Epithelial cell of proximal tubule (primary cell): ENCODE measurements at regions not wholly inside any gene's neighbourhood (a gene's known extent, or its start where the extent isn't known, plus 50 kb on each side); places are given as distances from the start of the nearest gene placed in this dataset.
"Not testable (repeated sequence)": the region's sequence is repeated elsewhere in the genome, so short reads cannot be mapped to it uniquely, and the experiment has no call there.

ENCODE experiments used
- DNase-seq: peaks from one replicate; pipeline ENCODE4 v3.0.0-alpha.2; 2011; ENCODE audit warnings: low read depth
- H3K4me3 ChIP-seq: 2 replicates; pipeline ENCODE4 v1.5.1; 2011; ENCODE audit warnings: low read depth, mild to moderate bottlenecking, low read length
- TF ChIP-seq, protein P1 (sequence below): conservative IDR thresholded peaks from 2 replicates; pipeline ENCODE4 v1.5.1; 2012; ENCODE audit warnings: low read depth, mild to moderate bottlenecking, low read length

DNA sequence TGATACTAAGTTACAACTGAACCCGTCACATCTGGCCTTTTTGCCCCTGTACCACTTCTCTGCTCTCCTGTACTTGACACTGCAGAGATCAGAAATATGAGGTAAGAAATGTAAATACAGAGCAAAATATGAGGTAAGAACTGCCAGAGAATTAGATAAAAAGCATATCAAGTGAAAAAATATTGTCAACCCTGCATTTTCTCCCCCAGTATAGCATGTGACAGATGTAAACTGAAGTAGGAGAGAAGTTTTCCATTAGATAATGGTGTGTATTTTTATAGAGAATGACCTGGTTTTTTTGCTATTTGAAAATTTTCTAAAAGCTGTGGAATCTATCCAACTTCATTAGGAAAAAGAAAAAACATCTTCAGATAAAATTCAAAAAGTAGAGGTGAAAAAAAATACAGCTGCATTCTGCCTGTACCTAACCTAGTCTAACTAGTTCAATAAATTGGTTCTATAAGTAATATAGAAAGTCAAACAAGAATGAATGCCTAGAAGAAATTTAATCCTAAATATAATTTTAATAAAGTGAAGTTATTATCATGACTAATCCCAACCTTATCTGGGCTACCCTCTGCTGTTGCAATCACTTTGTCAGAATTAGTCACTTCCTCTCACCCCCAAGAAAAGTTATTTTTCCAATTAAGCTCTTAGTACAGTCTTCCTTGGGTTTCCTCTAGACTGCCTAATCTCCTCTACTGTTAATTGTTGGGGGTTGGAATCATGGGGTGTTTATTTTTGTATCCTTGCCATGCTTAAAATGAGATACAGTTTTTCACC lies 210.0 kb downstream of the RASSF9 start:
- DNase-seq, result peak; percentile 26
- no peak overlapping the region for H3K4me3 ChIP-seq
- TF ChIP-seq, protein P1, sequence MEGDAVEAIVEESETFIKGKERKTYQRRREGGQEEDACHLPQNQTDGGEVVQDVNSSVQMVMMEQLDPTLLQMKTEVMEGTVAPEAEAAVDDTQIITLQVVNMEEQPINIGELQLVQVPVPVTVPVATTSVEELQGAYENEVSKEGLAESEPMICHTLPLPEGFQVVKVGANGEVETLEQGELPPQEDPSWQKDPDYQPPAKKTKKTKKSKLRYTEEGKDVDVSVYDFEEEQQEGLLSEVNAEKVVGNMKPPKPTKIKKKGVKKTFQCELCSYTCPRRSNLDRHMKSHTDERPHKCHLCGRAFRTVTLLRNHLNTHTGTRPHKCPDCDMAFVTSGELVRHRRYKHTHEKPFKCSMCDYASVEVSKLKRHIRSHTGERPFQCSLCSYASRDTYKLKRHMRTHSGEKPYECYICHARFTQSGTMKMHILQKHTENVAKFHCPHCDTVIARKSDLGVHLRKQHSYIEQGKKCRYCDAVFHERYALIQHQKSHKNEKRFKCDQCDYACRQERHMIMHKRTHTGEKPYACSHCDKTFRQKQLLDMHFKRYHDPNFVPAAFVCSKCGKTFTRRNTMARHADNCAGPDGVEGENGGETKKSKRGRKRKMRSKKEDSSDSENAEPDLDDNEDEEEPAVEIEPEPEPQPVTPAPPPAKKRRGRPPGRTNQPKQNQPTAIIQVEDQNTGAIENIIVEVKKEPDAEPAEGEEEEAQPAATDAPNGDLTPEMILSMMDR, result no peak

DNA sequence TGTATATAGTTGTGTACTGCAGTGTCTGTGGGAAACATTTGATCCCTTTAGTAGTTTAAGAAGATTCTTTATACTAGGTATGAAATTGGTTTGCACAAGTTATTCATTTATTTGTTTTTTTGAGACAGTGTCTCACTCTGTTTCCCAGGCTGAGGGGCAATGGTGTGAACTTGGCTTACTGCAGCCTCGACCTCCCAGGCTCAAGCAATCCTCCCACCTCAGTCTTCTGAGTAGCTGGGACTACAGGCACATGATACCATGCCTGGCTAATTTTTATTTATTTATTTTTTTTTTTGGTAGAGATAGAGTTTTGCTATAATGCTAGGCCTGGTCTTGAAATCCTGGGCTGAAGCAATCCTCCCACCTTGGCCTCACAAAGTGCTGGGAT lies 209.4 kb downstream of the RASSF9 start:
- TF ChIP-seq, protein P1, result no peak
- DNase-seq, result no peak
- no peak overlapping the region for H3K4me3 ChIP-seq

DNA sequence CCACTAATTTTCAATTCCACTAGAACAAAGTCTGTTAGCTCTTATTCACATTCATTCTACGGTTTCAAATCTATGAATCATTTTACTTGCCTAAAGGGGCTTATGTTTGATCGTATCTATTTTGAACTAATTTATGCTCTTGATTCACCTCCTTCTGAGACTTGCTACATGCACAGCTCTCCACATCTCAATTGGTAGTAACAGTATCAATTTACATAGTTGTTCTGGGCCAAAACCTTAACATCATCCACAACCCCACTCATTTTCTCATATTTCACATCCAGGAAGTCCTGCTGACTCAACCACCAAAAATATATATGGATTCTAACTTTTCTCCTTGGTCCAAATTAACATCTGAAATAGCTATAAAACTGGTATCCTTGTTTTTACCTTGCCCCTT lies 208.6 kb downstream of the RASSF9 start:
- no peak for DNase-seq
- no peak overlapping the region for H3K4me3 ChIP-seq
- TF ChIP-seq, protein P1, result no peak

DNA sequence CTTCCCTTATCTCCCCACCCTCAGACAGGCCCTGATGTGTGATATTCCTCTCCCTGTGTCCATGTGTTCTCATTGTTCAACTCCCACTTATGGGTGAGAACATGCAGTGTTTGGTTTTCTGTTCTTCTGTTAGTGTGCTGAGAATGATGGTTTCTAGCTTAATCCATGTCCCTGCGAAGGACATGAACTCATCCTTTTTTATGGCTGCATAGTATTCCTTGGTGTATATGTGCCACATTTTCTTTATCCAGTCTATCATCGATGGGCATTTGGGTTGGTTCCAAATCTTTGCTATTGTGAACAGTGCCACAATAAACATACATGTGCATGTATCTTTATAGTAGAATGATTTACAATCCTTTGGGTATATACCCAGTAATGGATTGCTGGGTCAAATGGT lies 207.6 kb downstream of the RASSF9 start:
- DNase-seq, H3K4me3 ChIP-seq: not testable (repeated sequence)

DNA sequence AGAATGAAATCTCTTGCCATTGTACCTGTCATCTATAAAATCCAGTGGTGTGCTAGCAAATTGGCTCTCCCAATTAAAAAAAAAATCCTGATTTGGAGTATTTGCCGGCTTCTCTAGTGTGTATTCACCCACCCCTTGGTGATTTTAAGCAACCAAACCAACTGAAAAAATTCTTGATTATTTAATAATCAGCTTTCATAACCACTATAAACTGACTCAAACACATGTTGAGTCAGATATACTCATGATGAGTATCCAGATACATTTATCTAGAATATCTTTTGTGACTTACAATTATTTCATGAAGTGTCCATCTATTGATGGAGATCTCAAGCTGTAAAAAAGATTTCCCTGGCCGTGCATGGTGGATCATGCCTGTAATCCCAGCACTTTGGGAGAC lies 205.4 kb downstream of the RASSF9 start:
- H3K4me3 ChIP-seq, result no peak overlapping the region
- TF ChIP-seq, protein P1, result no peak
- no peak for DNase-seq

DNA sequence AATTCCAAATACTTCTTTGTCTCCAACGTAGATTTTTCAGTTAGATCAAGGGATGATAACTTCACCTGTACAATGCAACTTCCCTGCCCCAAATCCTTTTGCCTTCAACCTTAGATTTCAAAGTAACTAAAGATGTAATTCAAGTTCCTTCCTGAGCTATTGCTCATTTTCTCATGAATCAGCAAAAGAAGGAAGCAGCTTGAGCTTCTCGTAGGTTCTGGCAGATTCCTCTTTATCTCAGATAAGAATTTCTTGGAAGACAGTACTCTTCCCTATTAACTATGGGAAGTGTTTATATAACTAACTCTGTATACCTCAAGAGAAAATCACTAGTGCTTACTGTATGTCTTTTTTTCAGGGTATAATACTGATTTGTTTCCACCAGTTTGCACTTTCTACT lies 203.8 kb downstream of the RASSF9 start:
- no peak for DNase-seq
- TF ChIP-seq, protein P1, result no peak
- H3K4me3 ChIP-seq, result no peak overlapping the region

DNA sequence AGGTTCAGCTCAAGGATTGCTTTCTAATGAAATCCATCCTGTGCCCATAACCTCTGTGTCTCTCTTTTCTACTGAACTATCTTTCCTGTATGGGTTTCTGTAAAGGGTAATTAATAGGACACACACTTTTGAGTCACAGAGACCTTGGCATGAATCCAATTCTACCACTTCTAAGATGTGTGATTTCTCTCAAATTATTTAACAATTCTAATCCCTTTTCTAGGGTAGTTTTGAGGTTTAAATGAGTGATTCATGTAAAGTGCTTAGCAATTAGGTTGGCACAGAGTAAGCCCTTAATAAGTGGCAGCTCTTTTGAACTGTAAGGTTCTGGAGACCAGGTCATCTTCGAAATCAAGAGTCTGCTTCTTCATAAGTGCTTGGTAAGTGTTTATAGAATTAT lies 202.7 kb downstream of the RASSF9 start:
- no peak overlapping the region for H3K4me3 ChIP-seq
- DNase-seq, result no peak
- TF ChIP-seq, protein P1, result no peak
